H1 (cell line): ENCODE measurements at regions not wholly inside any gene's neighbourhood (a gene's known extent, or its start where the extent isn't known, plus 50 kb on each side); places are given as distances from the start of the nearest gene placed in this dataset.

ENCODE experiments used
- CTCF ChIA-PET: fragments of 300-600 bp; sonication (Branson Sonifier 250); formaldehyde crosslinking; loops from one replicate; lab custom pipeline; 2021; ENCODE audit not compliant: partially characterized antibody; lab: Charles Lee
- POLR2A ChIA-PET: fragments of 300-600 bp; sonication (Branson Sonifier 250); formaldehyde crosslinking; loops from one replicate; lab custom pipeline; 2021; ENCODE audit warnings: inconsistent platforms; ENCODE audit not compliant: partially characterized antibody; lab: Charles Lee
- DNase-seq, 2 experiments: peaks; one replicate each; pipeline versions ENCODE4 v3.0.0 to v3.0.0-alpha.2; 2010 to 2022; ENCODE audit warnings: low spot score in 2 of 2, low read depth in 1 of 2, mixed read lengths in 1 of 2
- FAIRE-seq: peaks from 2 replicates; lab custom pipeline; 2011; peaks lifted over from hg19 to GRCh38; lab: Jason Lieb, UNC
- H2AFZ ChIP-seq: 2 replicates; pipeline ENCODE4 v1.8.1; 2012; ENCODE audit warnings: low read length, inconsistent platforms
- H2AK5ac ChIP-seq: 2 replicates; pipeline ENCODE4 v1.6.1; 2013; ENCODE audit warnings: low read depth, low read length
- H2BK120ac ChIP-seq: replicated peaks from 2 replicates; pipeline ENCODE3; 2013; ENCODE audit warnings: low read depth, low read length, inconsistent platforms
- H2BK12ac ChIP-seq: 2 replicates; pipeline ENCODE4 v1.6.1; 2013; ENCODE audit warnings: low read depth, low read length
- H2BK15ac ChIP-seq: 2 replicates; pipeline ENCODE4 v1.6.1; 2013; ENCODE audit warnings: low read length
- H2BK20ac ChIP-seq: 2 replicates; pipeline ENCODE4 v1.6.1; 2013; ENCODE audit warnings: low read length
- H2BK5ac ChIP-seq: 2 replicates; pipeline ENCODE4 v1.6.1; 2013; ENCODE audit warnings: low read depth, low read length
- H3K14ac ChIP-seq: 2 replicates; pipeline ENCODE4 v1.6.1; 2013; ENCODE audit warnings: inconsistent platforms; ENCODE audit not compliant: insufficient read length
- H3K18ac ChIP-seq: 2 replicates; pipeline ENCODE4 v1.6.1; 2013; ENCODE audit warnings: low read length; ENCODE audit errors: extremely low read depth
- H3K23ac ChIP-seq: 2 replicates; pipeline ENCODE4 v1.6.1; 2013; ENCODE audit warnings: inconsistent platforms; ENCODE audit not compliant: insufficient read length
- H3K23me2 ChIP-seq: 2 replicates; pipeline ENCODE4 v1.6.1; 2013; ENCODE audit warnings: low read depth, low read length
- H3K27ac ChIP-seq: 2 replicates; pipeline ENCODE4 v1.6.1; 2011; ENCODE audit warnings: low read depth, low read length, inconsistent platforms
- H3K27me3 ChIP-seq, 4 experiments: replicated peaks in 1 of 4; 1 replicate in 1 of 4; 2 replicates in 3 of 4; pipeline versions ENCODE4 v1.6.1 to v1.8.1; 2011 to 2013; ENCODE audit warnings: low read length in 3 of 4, mild to moderate bottlenecking in 3 of 4, inconsistent platforms in 2 of 4, mixed read lengths in 2 of 4, moderate library complexity in 1 of 4; ENCODE audit not compliant: control insufficient read depth in 3 of 4, insufficient read depth in 3 of 4; ENCODE audit errors: extremely low read depth in 1 of 4
- H3K36me3 ChIP-seq, 4 experiments: 2 replicates each; pipeline versions ENCODE4 v1.6.1 to v1.8.1; 2011 to 2013; ENCODE audit warnings: mild to moderate bottlenecking in 4 of 4, low read length in 3 of 4, moderate library complexity in 2 of 4, control low read depth in 1 of 4, inconsistent platforms in 1 of 4; ENCODE audit not compliant: insufficient read depth in 4 of 4, control insufficient read depth in 2 of 4
- H3K4ac ChIP-seq: replicated peaks from 2 replicates; pipeline ENCODE3; 2013; ENCODE audit warnings: low read length, low read depth, mixed read lengths, inconsistent platforms; ENCODE audit not compliant: insufficient read length
- H3K4me1 ChIP-seq, 4 experiments: replicated peaks in 1 of 4; 1 replicate in 1 of 4; 2 replicates in 3 of 4; pipeline versions ENCODE4 v1.6.1 to v1.8.1; 2011 to 2013; ENCODE audit warnings: low read length in 3 of 4, inconsistent platforms in 2 of 4, mixed read lengths in 1 of 4; ENCODE audit not compliant: insufficient read depth in 4 of 4, control insufficient read depth in 3 of 4
- H3K4me2 ChIP-seq, 2 experiments: 2 replicates each; pipeline versions ENCODE4 v1.6.1 to v1.8.1; 2011 to 2013; ENCODE audit warnings: low read depth in 2 of 2, low read length in 2 of 2, control low read depth in 1 of 2, inconsistent platforms in 1 of 2, mild to moderate bottlenecking in 1 of 2; ENCODE audit not compliant: insufficient read depth in 1 of 2
- H3K4me3 ChIP-seq, 4 experiments: fragments of 200-600, 300-600 bp in 1 of 4; sonication (generic), shearing (Covaris generic), sonication (Bioruptor Twin) in 1 of 4; 2 replicates each; pipeline versions ENCODE4 v1.5.1 to v1.8.1; 2011 to 2016; ENCODE audit warnings: low read length in 4 of 4, low read depth in 3 of 4, control low read depth in 2 of 4, inconsistent platforms in 2 of 4, mild to moderate bottlenecking in 2 of 4, mixed read lengths in 1 of 4, moderate library complexity in 1 of 4; ENCODE audit not compliant: insufficient read depth in 2 of 4; ENCODE audit errors: extremely low read depth in 1 of 4
- H3K56ac ChIP-seq: replicated peaks from 2 replicates; pipeline ENCODE3; 2013; ENCODE audit warnings: low read depth, mild to moderate bottlenecking, mixed read lengths, low read length, inconsistent platforms; ENCODE audit not compliant: insufficient read length
- H3K79me1 ChIP-seq: 2 replicates; pipeline ENCODE4 v1.6.1; 2013; ENCODE audit warnings: low read depth, low read length, control low read depth
- H3K79me2 ChIP-seq, 2 experiments: 2 replicates each; pipeline versions ENCODE4 v1.6.1 to v1.8.1; 2012 to 2013; ENCODE audit warnings: low read length in 2 of 2, mild to moderate bottlenecking in 2 of 2, inconsistent platforms in 1 of 2; ENCODE audit not compliant: insufficient read depth in 2 of 2, control insufficient read depth in 1 of 2
- H3K9ac ChIP-seq, 4 experiments: replicated peaks in 1 of 4; 1 replicate in 1 of 4; 2 replicates in 3 of 4; pipeline versions ENCODE4 v1.6.1 to v1.8.1; 2011 to 2013; ENCODE audit warnings: low read depth in 3 of 4, low read length in 3 of 4, control low read depth in 2 of 4, mild to moderate bottlenecking in 2 of 4, moderate library complexity in 2 of 4, inconsistent platforms in 1 of 4; ENCODE audit errors: extremely low read depth in 1 of 4
- H3K9me3 ChIP-seq, 2 experiments: 2 replicates each; pipeline versions ENCODE4 v1.6.1 to v1.8.1; 2012 to 2013; ENCODE audit warnings: mild to moderate bottlenecking in 2 of 2, moderate library complexity in 2 of 2, control low read depth in 1 of 2, inconsistent platforms in 1 of 2, low read depth in 1 of 2, low read length in 1 of 2, mixed read lengths in 1 of 2; ENCODE audit not compliant: insufficient read depth in 2 of 2
- H4K20me1 ChIP-seq, 2 experiments: replicated peaks in 1 of 2; 2 replicates each; pipeline versions ENCODE3 to v1.8.1; 2011 to 2013; ENCODE audit warnings: inconsistent platforms in 2 of 2, low read length in 2 of 2, mild to moderate bottlenecking in 1 of 2; ENCODE audit not compliant: insufficient read depth in 2 of 2, control insufficient read depth in 1 of 2
- H4K5ac ChIP-seq: 2 replicates; pipeline ENCODE4 v1.6.1; 2013; ENCODE audit warnings: low read length, low read depth, mixed read lengths, inconsistent platforms; ENCODE audit not compliant: insufficient read length
- H4K8ac ChIP-seq: 2 replicates; pipeline ENCODE4 v1.8.0; 2013; ENCODE audit warnings: mild to moderate bottlenecking, moderate library complexity, low read length, inconsistent platforms; ENCODE audit not compliant: insufficient read depth; ENCODE audit errors: extremely low read depth
- H4K91ac ChIP-seq: replicated peaks from 2 replicates; pipeline ENCODE3; 2013; ENCODE audit warnings: low read length, mixed read lengths, inconsistent platforms; ENCODE audit not compliant: insufficient read length
- BACH1 ChIP-seq: IDR thresholded peaks from 2 replicates; pipeline ENCODE4 v1.6.1; 2012; ENCODE audit warnings: low read length, improper control_type of control experiment
- WGBS, 2 experiments: shearing (Covaris generic) in 1 of 2; methylation state at CpG; one replicate each; pipeline versions ENCODE4 v1.1.6 to v1.1.7; 2013 to 2015; ENCODE audit warnings: low lambda C conversion rate in 2 of 2, mixed read lengths in 2 of 2, inconsistent platforms in 1 of 2, low coverage in 1 of 2, missing lambda C conversion rate in 1 of 2; ENCODE audit not compliant: insufficient replicate concordance in 2 of 2, insufficient coverage in 1 of 2, insufficient read length in 1 of 2; ENCODE audit errors: extremely low coverage in 1 of 2, missing lambda C conversion rate in 1 of 2; 5-methylcytosine and 5-hydroxymethylcytosine counted together

GRCh38 chr3:188060840-188061544 is 93.0 kb upstream of the LPP start:
- H3K18ac ChIP-seq: no peak overlapping the region
- H3K36me3 ChIP-seq: no peaks in the 10 kb centered on the region
- no peak overlapping the region for H4K91ac ChIP-seq
- no peak overlapping the region; a peak in 1 of 8 replicates for H3K4me3 ChIP-seq
- no peak overlapping the region for H3K4ac ChIP-seq
- no peak overlapping the region for H4K5ac ChIP-seq
- no peak overlapping the region for H2BK120ac ChIP-seq
- no peak overlapping the region for H4K8ac ChIP-seq
- H4K20me1 ChIP-seq: no peaks in the 10 kb centered on the region
- H3K79me2 ChIP-seq: no peaks in the 10 kb centered on the region
- H3K9me3 ChIP-seq: no peaks in the 10 kb centered on the region
- H2AFZ ChIP-seq: no peak overlapping the region
- no peak overlapping the region for H3K4me2 ChIP-seq
- no peak overlapping the region for H2BK20ac ChIP-seq
- no peak overlapping the region for H3K56ac ChIP-seq
- H2BK15ac ChIP-seq: no peak overlapping the region
- no peaks in the 10 kb centered on the region for H3K79me1 ChIP-seq
- H3K9ac ChIP-seq: no peak overlapping the region
- no peaks in the 10 kb centered on the region for H3K27me3 ChIP-seq
- no peaks in the 10 kb centered on the region for H3K4me1 ChIP-seq
- H2BK12ac ChIP-seq: no peak overlapping the region
- no peak for DNase-seq
- no peak overlapping the region for H3K23ac ChIP-seq
- WGBS, 2 experiments: 70% methylated on average over 2 of the region's 2 CpGs; no CpG with 5 or more reads in 1 of the 2 experiments
- no peak for FAIRE-seq
- H2AK5ac ChIP-seq: no peak overlapping the region
- no peaks in the 10 kb centered on the region for H3K23me2 ChIP-seq
- ChIA-PET CTCF (interaction anchor here (0.9 to 4.4 kb wide), 5 partner anchors 12 to 688 kb away, joined by 3 to 22 read pairs (median 4); no protein-coding TSS in a partner anchor), POLR2A (interaction anchor here (1.2 kb wide), 1 partner anchor 8 kb away, joined by 3 read pairs; no protein-coding TSS in a partner anchor)
- no peak overlapping the region for H3K14ac ChIP-seq
- H2BK5ac ChIP-seq: no peak overlapping the region
- no peak overlapping the region for H3K27ac ChIP-seq
- no peak for TF ChIP-seq BACH1
